ENCODE measurements at regions not wholly inside any gene's neighbourhood (a gene's known extent, or its start where the extent isn't known, plus 50 kb on each side); places are given as distances from the start of the nearest gene placed in this dataset.
"Not testable (repeated sequence)": the region's sequence is repeated elsewhere in the genome, so short reads cannot be mapped to it uniquely, and the experiment has no call there.

DNA sequence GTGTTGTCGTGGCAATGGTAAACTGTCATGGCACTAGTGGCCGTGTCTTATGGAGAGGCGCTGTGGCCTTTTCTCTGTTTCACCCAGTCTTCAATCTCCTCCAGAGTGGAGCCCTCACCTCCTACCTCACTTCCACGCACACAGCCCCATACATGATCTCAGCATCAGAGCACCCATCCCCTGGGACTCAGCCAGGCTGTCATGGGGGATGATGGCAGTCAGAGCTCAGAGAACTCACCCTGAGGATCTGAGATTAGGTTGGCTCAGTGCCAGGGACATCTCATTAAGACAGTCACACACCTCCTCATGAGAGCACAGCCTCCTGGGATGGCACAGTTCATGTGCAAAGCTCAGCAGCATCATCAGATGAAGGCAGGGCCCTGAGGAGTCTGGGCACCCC lies 316.3 kb downstream of the ADGRD1 start:
- TF ChIP-seq, protein P1, sequence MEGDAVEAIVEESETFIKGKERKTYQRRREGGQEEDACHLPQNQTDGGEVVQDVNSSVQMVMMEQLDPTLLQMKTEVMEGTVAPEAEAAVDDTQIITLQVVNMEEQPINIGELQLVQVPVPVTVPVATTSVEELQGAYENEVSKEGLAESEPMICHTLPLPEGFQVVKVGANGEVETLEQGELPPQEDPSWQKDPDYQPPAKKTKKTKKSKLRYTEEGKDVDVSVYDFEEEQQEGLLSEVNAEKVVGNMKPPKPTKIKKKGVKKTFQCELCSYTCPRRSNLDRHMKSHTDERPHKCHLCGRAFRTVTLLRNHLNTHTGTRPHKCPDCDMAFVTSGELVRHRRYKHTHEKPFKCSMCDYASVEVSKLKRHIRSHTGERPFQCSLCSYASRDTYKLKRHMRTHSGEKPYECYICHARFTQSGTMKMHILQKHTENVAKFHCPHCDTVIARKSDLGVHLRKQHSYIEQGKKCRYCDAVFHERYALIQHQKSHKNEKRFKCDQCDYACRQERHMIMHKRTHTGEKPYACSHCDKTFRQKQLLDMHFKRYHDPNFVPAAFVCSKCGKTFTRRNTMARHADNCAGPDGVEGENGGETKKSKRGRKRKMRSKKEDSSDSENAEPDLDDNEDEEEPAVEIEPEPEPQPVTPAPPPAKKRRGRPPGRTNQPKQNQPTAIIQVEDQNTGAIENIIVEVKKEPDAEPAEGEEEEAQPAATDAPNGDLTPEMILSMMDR (IDR thresholded peaks at IDR 0.05) = not testable (repeated sequence)
- TF ChIP-seq POLR2A (IDR thresholded peaks at IDR 0.05) = not testable (repeated sequence)

All from lower leg skin (tissue), 3 donors.